Vagina (tissue), 2 donors: ENCODE measurements at regions not wholly inside any gene's neighbourhood (a gene's known extent, or its start where the extent isn't known, plus 50 kb on each side); places are given as distances from the start of the nearest gene placed in this dataset.

ENCODE experiments used
- CTCF ChIP-seq, 3 experiments: fragments of 450-650 bp in 2 of 3; fragments of 200-600 bp in 1 of 3; sonication (generic) in 1 of 3; IDR thresholded peaks; one replicate each; pipeline ENCODE4 v1.5.1; 2017 to 2019; ENCODE audit warnings: antibody characterized with exemption in 3 of 3, mild to moderate bottlenecking in 2 of 3, moderate library complexity in 2 of 3
- POLR2A ChIP-seq, 2 donors: fragments of 450-650 bp; IDR thresholded peaks; one replicate each; pipeline ENCODE4 v1.6.1; 2017; ENCODE audit warnings: antibody characterized with exemption in 2 of 2, mild to moderate bottlenecking in 2 of 2, moderate library complexity in 2 of 2

- TF ChIP-seq CTCF (IDR thresholded peaks at IDR 0.05) (no peak), POLR2A (IDR thresholded peaks at IDR 0.05) (no peak)
Measured at GRCh38 chr13:87356314-87356713, 314.9 kb upstream of the SLITRK5 start.
